ENCODE measurements at regions not wholly inside any gene's neighbourhood (a gene's known extent, or its start where the extent isn't known, plus 50 kb on each side); places are given as distances from the start of the nearest gene placed in this dataset.

DNA sequence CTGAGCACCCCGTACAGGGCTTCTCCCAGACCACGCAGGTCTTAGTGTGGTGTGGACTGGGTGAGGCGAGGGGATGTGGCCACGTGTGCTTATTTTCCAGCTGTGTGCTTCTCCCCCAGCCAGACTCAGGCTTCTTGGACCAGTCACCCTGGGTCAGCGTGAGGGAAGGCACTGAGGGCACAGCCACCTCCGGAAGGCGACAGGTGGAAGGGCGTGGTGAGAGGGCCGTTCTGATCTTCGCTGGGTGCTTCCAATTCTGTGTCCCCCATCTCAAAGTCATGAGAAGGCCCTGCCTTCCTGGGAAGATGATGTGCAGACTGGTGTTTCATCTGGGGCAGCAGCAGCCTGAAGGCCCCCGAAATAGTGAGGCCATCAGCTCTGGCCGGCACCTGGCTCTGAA is 169.7 kb upstream of the MYCN start (continued):
- TF ChIP-seq, protein P1, sequence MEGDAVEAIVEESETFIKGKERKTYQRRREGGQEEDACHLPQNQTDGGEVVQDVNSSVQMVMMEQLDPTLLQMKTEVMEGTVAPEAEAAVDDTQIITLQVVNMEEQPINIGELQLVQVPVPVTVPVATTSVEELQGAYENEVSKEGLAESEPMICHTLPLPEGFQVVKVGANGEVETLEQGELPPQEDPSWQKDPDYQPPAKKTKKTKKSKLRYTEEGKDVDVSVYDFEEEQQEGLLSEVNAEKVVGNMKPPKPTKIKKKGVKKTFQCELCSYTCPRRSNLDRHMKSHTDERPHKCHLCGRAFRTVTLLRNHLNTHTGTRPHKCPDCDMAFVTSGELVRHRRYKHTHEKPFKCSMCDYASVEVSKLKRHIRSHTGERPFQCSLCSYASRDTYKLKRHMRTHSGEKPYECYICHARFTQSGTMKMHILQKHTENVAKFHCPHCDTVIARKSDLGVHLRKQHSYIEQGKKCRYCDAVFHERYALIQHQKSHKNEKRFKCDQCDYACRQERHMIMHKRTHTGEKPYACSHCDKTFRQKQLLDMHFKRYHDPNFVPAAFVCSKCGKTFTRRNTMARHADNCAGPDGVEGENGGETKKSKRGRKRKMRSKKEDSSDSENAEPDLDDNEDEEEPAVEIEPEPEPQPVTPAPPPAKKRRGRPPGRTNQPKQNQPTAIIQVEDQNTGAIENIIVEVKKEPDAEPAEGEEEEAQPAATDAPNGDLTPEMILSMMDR (IDR thresholded peaks at IDR 0.05; ENCODE audit: control extremely low read depth in 1 of 3, insufficient read depth in 1 of 3, low read depth in 1 of 3, low read length in 3 of 3), result no peak
- TF ChIP-seq, protein P2, sequence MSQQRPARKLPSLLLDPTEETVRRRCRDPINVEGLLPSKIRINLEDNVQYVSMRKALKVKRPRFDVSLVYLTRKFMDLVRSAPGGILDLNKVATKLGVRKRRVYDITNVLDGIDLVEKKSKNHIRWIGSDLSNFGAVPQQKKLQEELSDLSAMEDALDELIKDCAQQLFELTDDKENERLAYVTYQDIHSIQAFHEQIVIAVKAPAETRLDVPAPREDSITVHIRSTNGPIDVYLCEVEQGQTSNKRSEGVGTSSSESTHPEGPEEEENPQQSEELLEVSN (IDR thresholded peaks at IDR 0.05), result no peak
- TF ChIP-seq CEBPB (IDR thresholded peaks at IDR 0.05; ENCODE audit: low read depth, low read length) (no peak), ZNF274 (IDR thresholded peaks at IDR 0.05; ENCODE audit: borderline replicate concordance, extremely low read depth, low read length) (no peak), RAD21 (IDR thresholded peaks at IDR 0.05 in 1 of 2, conservative IDR thresholded peaks at IDR 0.05 in 1 of 2; ENCODE audit: low read depth in 2 of 2, low read length in 2 of 2) (no peak), BCL11A (IDR thresholded peaks at IDR 0.05; ENCODE audit: low read depth in 2 of 2, low read length in 2 of 2) (no peak), BRCA1 (IDR thresholded peaks at IDR 0.05; ENCODE audit: low read depth, low read length) (no peak)
- TF ChIP-seq, protein P3, sequence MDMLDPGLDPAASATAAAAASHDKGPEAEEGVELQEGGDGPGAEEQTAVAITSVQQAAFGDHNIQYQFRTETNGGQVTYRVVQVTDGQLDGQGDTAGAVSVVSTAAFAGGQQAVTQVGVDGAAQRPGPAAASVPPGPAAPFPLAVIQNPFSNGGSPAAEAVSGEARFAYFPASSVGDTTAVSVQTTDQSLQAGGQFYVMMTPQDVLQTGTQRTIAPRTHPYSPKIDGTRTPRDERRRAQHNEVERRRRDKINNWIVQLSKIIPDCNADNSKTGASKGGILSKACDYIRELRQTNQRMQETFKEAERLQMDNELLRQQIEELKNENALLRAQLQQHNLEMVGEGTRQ (IDR thresholded peaks at IDR 0.05; ENCODE audit: low read length), result no peak
